HG03460 (cell line): ENCODE measurements at regions not wholly inside any gene's neighbourhood (a gene's known extent, or its start where the extent isn't known, plus 50 kb on each side); places are given as distances from the start of the nearest gene placed in this dataset.

Experiments used
- ATAC-seq: cut with Tn5 transposase; IDR thresholded peaks from one replicate; pipeline ENCODE4 v1.9.1; 2021; ENCODE audit not compliant: unreplicated experiment

- ATAC-seq: peak; percentile 94
Measured at GRCh38 chr3:177300039-177300833, 103.0 kb upstream of the TBL1XR1 start.

- no peak for ATAC-seq
Measured at GRCh38 chr3:177300842-177301241, 103.6 kb upstream of the TBL1XR1 start.

GRCh38 chr3:177306252-177306651, 109.0 kb upstream of the TBL1XR1 start:
- ATAC-seq: no peak

- ATAC-seq: no peak
Measured at GRCh38 chr3:177307391-177307790, 110.1 kb upstream of the TBL1XR1 start.

- no peak for ATAC-seq
Measured at GRCh38 chr3:177307826-177308225, 110.5 kb upstream of the TBL1XR1 start.

- no peak for ATAC-seq
Measured at GRCh38 chr3:177308286-177308685, 111.0 kb upstream of the TBL1XR1 start.

- no peak for ATAC-seq
Measured at GRCh38 chr3:177308911-177309310, 111.6 kb upstream of the TBL1XR1 start.

GRCh38 chr3:177312491-177312890, 115.2 kb upstream of the TBL1XR1 start:
- ATAC-seq: no peak

- no peak for ATAC-seq
Measured at GRCh38 chr3:177314897-177315296, 117.6 kb upstream of the TBL1XR1 start.

GRCh38 chr3:177317247-177317646, 120.0 kb upstream of the TBL1XR1 start:
- ATAC-seq: no peak

GRCh38 chr3:177318559-177318958, 121.3 kb upstream of the TBL1XR1 start:
- ATAC-seq: no peak

GRCh38 chr3:177320765-177321247, 123.5 kb upstream of the TBL1XR1 start:
- peak; percentile 66 for ATAC-seq

- ATAC-seq: no peak
Measured at GRCh38 chr3:177321819-177322218, 124.5 kb upstream of the TBL1XR1 start.

GRCh38 chr3:177322881-177323280, 125.6 kb upstream of the TBL1XR1 start:
- no peak for ATAC-seq

- ATAC-seq: no peak
Measured at GRCh38 chr3:177329854-177330253, 132.6 kb upstream of the TBL1XR1 start.

GRCh38 chr3:177330779-177331178, 133.5 kb upstream of the TBL1XR1 start:
- ATAC-seq: no peak

- ATAC-seq: no peak
Measured at GRCh38 chr3:177331203-177331835, 134.0 kb upstream of the TBL1XR1 start.

- ATAC-seq: no peak
Measured at GRCh38 chr3:177332955-177333354, 135.7 kb upstream of the TBL1XR1 start.

GRCh38 chr3:177333533-177334520, 136.5 kb upstream of the TBL1XR1 start:
- ATAC-seq: no peak

GRCh38 chr3:177334803-177335202, 137.5 kb upstream of the TBL1XR1 start:
- no peak for ATAC-seq

- no peak for ATAC-seq
Measured at GRCh38 chr3:177335728-177336127, 138.4 kb upstream of the TBL1XR1 start.
